ENCODE measurements at regions not wholly inside any gene's neighbourhood (a gene's known extent, or its start where the extent isn't known, plus 50 kb on each side); places are given as distances from the start of the nearest gene placed in this dataset.
"Not testable (repeated sequence)": the region's sequence is repeated elsewhere in the genome, so short reads cannot be mapped to it uniquely, and the experiment has no call there.

- not testable (repeated sequence) for TF ChIP-seq EZH2phosphoT487 (IDR thresholded peaks at IDR 0.05; ENCODE audit: unreplicated experiment); ZNF114 (CRISPR knock-in tag; IDR thresholded peaks at IDR 0.05); POLR2AphosphoS5 (IDR thresholded peaks at IDR 0.05; ENCODE audit: low read depth); EZH2 (IDR thresholded peaks at IDR 0.05; ENCODE audit: low read depth, unreplicated experiment); JUNB (IDR thresholded peaks at IDR 0.05; ENCODE audit: unreplicated experiment); CREB1 (CRISPR knock-in tag; IDR thresholded peaks at IDR 0.05; ENCODE audit: low read depth); STAT1 (IDR thresholded peaks at IDR 0.05; ENCODE audit: unreplicated experiment); ZNF331 (CRISPR knock-in tag; IDR thresholded peaks at IDR 0.05; ENCODE audit: low read depth)
- TF ChIP-seq, protein P1, sequence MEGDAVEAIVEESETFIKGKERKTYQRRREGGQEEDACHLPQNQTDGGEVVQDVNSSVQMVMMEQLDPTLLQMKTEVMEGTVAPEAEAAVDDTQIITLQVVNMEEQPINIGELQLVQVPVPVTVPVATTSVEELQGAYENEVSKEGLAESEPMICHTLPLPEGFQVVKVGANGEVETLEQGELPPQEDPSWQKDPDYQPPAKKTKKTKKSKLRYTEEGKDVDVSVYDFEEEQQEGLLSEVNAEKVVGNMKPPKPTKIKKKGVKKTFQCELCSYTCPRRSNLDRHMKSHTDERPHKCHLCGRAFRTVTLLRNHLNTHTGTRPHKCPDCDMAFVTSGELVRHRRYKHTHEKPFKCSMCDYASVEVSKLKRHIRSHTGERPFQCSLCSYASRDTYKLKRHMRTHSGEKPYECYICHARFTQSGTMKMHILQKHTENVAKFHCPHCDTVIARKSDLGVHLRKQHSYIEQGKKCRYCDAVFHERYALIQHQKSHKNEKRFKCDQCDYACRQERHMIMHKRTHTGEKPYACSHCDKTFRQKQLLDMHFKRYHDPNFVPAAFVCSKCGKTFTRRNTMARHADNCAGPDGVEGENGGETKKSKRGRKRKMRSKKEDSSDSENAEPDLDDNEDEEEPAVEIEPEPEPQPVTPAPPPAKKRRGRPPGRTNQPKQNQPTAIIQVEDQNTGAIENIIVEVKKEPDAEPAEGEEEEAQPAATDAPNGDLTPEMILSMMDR (conservative IDR thresholded peaks at IDR 0.05; ENCODE audit: low read depth in 2 of 2) = not testable (repeated sequence)
- TF ChIP-seq, protein P2, sequence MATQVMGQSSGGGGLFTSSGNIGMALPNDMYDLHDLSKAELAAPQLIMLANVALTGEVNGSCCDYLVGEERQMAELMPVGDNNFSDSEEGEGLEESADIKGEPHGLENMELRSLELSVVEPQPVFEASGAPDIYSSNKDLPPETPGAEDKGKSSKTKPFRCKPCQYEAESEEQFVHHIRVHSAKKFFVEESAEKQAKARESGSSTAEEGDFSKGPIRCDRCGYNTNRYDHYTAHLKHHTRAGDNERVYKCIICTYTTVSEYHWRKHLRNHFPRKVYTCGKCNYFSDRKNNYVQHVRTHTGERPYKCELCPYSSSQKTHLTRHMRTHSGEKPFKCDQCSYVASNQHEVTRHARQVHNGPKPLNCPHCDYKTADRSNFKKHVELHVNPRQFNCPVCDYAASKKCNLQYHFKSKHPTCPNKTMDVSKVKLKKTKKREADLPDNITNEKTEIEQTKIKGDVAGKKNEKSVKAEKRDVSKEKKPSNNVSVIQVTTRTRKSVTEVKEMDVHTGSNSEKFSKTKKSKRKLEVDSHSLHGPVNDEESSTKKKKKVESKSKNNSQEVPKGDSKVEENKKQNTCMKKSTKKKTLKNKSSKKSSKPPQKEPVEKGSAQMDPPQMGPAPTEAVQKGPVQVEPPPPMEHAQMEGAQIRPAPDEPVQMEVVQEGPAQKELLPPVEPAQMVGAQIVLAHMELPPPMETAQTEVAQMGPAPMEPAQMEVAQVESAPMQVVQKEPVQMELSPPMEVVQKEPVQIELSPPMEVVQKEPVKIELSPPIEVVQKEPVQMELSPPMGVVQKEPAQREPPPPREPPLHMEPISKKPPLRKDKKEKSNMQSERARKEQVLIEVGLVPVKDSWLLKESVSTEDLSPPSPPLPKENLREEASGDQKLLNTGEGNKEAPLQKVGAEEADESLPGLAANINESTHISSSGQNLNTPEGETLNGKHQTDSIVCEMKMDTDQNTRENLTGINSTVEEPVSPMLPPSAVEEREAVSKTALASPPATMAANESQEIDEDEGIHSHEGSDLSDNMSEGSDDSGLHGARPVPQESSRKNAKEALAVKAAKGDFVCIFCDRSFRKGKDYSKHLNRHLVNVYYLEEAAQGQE (IDR thresholded peaks at IDR 0.05; ENCODE audit: unreplicated experiment) = not testable (repeated sequence)
- TF ChIP-seq, protein P3, sequence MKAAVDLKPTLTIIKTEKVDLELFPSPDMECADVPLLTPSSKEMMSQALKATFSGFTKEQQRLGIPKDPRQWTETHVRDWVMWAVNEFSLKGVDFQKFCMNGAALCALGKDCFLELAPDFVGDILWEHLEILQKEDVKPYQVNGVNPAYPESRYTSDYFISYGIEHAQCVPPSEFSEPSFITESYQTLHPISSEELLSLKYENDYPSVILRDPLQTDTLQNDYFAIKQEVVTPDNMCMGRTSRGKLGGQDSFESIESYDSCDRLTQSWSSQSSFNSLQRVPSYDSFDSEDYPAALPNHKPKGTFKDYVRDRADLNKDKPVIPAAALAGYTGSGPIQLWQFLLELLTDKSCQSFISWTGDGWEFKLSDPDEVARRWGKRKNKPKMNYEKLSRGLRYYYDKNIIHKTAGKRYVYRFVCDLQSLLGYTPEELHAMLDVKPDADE (IDR thresholded peaks at IDR 0.05) = not testable (repeated sequence)
These were observed 712.7 kb upstream of the PABPC4L start for GRCh38 chr4:134914250-134914649.
